Gastroesophageal sphincter (tissue), 4 donors: ENCODE measurements at regions not wholly inside any gene's neighbourhood (a gene's known extent, or its start where the extent isn't known, plus 50 kb on each side); places are given as distances from the start of the nearest gene placed in this dataset.

Source experiments
- ATAC-seq: fragments of 150-250 bp; one replicate; pipeline ENCODE4 v1.9.1; 2016; ENCODE audit warnings: mild to moderate bottlenecking, moderate library complexity
- H3K27ac ChIP-seq, 4 donors: fragments of 200-600 bp; sonication (generic) in 3 of 4; 1 replicate in 3 of 4; 2 replicates in 1 of 4; pipeline ENCODE4 v1.5.1; 2016 to 2019
- H3K27me3 ChIP-seq: fragments of 200-600 bp; sonication (generic); one replicate; pipeline ENCODE4 v1.5.1; 2019
- H3K36me3 ChIP-seq, 2 donors: fragments of 200-600 bp; sonication (generic); one replicate each; pipeline ENCODE4 v1.5.1; 2019; ENCODE audit warnings: control low read depth in 1 of 2
- H3K4me1 ChIP-seq, 3 donors: fragments of 200-600 bp; sonication (generic); 1 replicate in 2 of 3; 2 replicates in 1 of 3; pipeline ENCODE4 v1.5.1; 2016 to 2019; ENCODE audit warnings: control low read depth in 2 of 3
- H3K4me3 ChIP-seq, 2 donors: fragments of 200-600 bp; sonication (generic); one replicate each; pipeline ENCODE4 v1.5.1; 2019; ENCODE audit warnings: mild to moderate bottlenecking in 1 of 2, moderate library complexity in 1 of 2
- H3K9me3 ChIP-seq, 3 donors: fragments of 200-600 bp; sonication (generic); one replicate each; pipeline ENCODE4 v1.5.1; 2017 to 2019; ENCODE audit warnings: control low read depth in 2 of 3
- EP300 ChIP-seq: sonication (generic); formaldehyde crosslinking; IDR thresholded peaks from one replicate; pipeline ENCODE4 v1.6.1; 2017; ENCODE audit warnings: antibody characterized with exemption, mild to moderate bottlenecking
- POLR2A ChIP-seq, 2 donors: fragments of 450-650 bp; IDR thresholded peaks; one replicate each; pipeline ENCODE4 v1.6.1; 2017; ENCODE audit warnings: antibody characterized with exemption in 2 of 2, mild to moderate bottlenecking in 2 of 2, moderate library complexity in 1 of 2
- POLR2AphosphoS5 ChIP-seq: sonication (generic); formaldehyde crosslinking; IDR thresholded peaks from one replicate; pipeline ENCODE4 v1.6.1; 2017; ENCODE audit warnings: antibody characterized with exemption
- WGBS, 2 donors: methylation state at CpG; one replicate each; pipeline ENCODE4 v1.1.5; 2018; ENCODE audit warnings: low coverage in 1 of 2; 5-methylcytosine and 5-hydroxymethylcytosine counted together
- TF ChIP-seq, protein P1 (sequence below), 4 experiments: fragments of 200-600 bp in 2 of 4; fragments of 450-650 bp in 2 of 4; sonication (generic) in 1 of 4; IDR thresholded peaks; one replicate each; pipeline ENCODE4 v1.5.1; 2017 to 2019; ENCODE audit warnings: antibody characterized with exemption in 4 of 4, mild to moderate bottlenecking in 2 of 4, moderate library complexity in 2 of 4

GRCh38 chrX:150037041-150037440, 98.8 kb upstream of the EOLA2 start:
- no peak for TF ChIP-seq POLR2AphosphoS5
- TF ChIP-seq EP300: no peak
- TF ChIP-seq POLR2A (IDR thresholded peaks at IDR 0.05): no peak
- TF ChIP-seq, protein P1, sequence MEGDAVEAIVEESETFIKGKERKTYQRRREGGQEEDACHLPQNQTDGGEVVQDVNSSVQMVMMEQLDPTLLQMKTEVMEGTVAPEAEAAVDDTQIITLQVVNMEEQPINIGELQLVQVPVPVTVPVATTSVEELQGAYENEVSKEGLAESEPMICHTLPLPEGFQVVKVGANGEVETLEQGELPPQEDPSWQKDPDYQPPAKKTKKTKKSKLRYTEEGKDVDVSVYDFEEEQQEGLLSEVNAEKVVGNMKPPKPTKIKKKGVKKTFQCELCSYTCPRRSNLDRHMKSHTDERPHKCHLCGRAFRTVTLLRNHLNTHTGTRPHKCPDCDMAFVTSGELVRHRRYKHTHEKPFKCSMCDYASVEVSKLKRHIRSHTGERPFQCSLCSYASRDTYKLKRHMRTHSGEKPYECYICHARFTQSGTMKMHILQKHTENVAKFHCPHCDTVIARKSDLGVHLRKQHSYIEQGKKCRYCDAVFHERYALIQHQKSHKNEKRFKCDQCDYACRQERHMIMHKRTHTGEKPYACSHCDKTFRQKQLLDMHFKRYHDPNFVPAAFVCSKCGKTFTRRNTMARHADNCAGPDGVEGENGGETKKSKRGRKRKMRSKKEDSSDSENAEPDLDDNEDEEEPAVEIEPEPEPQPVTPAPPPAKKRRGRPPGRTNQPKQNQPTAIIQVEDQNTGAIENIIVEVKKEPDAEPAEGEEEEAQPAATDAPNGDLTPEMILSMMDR (IDR thresholded peaks at IDR 0.05): no peak
- H3K27me3 ChIP-seq: no peaks in the 10 kb centered on the region
- 52 to 56% methylated on average over 2 of the region's 2 CpGs for WGBS, 2 donors
- no peak overlapping the region for H3K27ac ChIP-seq
- no peaks in the 10 kb centered on the region for H3K9me3 ChIP-seq
- no peak for ATAC-seq
- no peaks in the 10 kb centered on the region for H3K4me1 ChIP-seq
- no peak overlapping the region for H3K4me3 ChIP-seq
- no peaks in the 10 kb centered on the region for H3K36me3 ChIP-seq

- no peak for TF ChIP-seq EP300
- TF ChIP-seq, protein P1 (IDR thresholded peaks at IDR 0.05): no peak
- no peak for TF ChIP-seq POLR2A (IDR thresholded peaks at IDR 0.05)
- TF ChIP-seq POLR2AphosphoS5: no peak
- no peaks in the 10 kb centered on the region for H3K4me1 ChIP-seq
- no peaks in the 10 kb centered on the region for H3K36me3 ChIP-seq
- H3K27me3 ChIP-seq: no peaks in the 10 kb centered on the region
- 57% methylated on average over 3 of the region's 3 CpGs; no CpG with 5 or more reads in 1 of the 2 donors for WGBS, 2 donors
- ATAC-seq: no peak
- H3K9me3 ChIP-seq: no peaks in the 10 kb centered on the region
- H3K27ac ChIP-seq: no peak overlapping the region
- H3K4me3 ChIP-seq: no peak overlapping the region
These were observed 100.0 kb upstream of the EOLA2 start for GRCh38 chrX:150038315-150038714.

GRCh38 chrX:150038986-150039599, 100.8 kb upstream of the EOLA2 start:
- no peak for ATAC-seq
- H3K27me3 ChIP-seq: no peaks in the 10 kb centered on the region
- WGBS, 2 donors: 58 to 64% methylated on average over 1 of the region's 1 CpG
- TF ChIP-seq POLR2AphosphoS5 (no peak), EP300 (no peak), POLR2A (IDR thresholded peaks at IDR 0.05) (no peak)
- TF ChIP-seq, protein P1 (IDR thresholded peaks at IDR 0.05): no peak
- no peak overlapping the region for H3K27ac ChIP-seq
- no peaks in the 10 kb centered on the region for H3K4me1 ChIP-seq
- H3K9me3 ChIP-seq: no peaks in the 10 kb centered on the region
- H3K4me3 ChIP-seq: no peak overlapping the region
- no peaks in the 10 kb centered on the region for H3K36me3 ChIP-seq

DNA sequence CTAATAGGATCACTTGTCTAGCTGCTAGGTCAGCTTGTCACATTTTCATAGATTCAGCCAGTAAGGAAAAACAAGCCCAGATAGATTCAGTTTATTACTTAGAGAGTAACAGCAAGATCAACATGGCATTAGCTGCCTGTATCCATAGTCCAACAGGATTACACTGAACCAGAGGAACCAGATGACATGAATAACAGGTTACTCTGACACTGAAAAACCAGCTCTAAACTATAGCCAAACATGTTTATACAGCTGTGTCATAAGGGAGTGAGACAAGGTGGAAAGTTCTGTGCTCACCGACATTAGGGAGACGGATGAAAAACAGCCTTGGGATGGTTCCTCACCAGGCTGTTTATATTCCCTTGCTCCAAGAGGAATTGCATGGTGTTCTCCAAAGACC, 102.9 kb upstream of the EOLA2 start:
- Histone ChIP-seq H3K4me1 (no peaks in the 10 kb centered on the region), H3K36me3 (no peaks in the 10 kb centered on the region), H3K27ac (no peak overlapping the region), H3K4me3 (no peak overlapping the region), H3K9me3 (no peaks in the 10 kb centered on the region), H3K27me3 (no peaks in the 10 kb centered on the region)
- no peak for ATAC-seq
- no peak for TF ChIP-seq EP300
- TF ChIP-seq, protein P1 (IDR thresholded peaks at IDR 0.05): no peak
- no peak for TF ChIP-seq POLR2AphosphoS5
- TF ChIP-seq POLR2A (IDR thresholded peaks at IDR 0.05): no peak
- 59% methylated on average over 2 of the region's 2 CpGs; no CpG with 5 or more reads in 1 of the 2 donors for WGBS, 2 donors

GRCh38 chrX:150044556-150044955, 106.3 kb upstream of the EOLA2 start:
- Histone ChIP-seq H3K4me1 (no peaks in the 10 kb centered on the region), H3K27ac (no peak overlapping the region), H3K4me3 (no peak overlapping the region), H3K27me3 (no peaks in the 10 kb centered on the region), H3K9me3 (no peaks in the 10 kb centered on the region), H3K36me3 (no peaks in the 10 kb centered on the region)
- TF ChIP-seq, protein P1 (IDR thresholded peaks at IDR 0.05): no peak
- TF ChIP-seq POLR2AphosphoS5 (no peak), POLR2A (IDR thresholded peaks at IDR 0.05) (no peak), EP300 (no peak)
- no peak for ATAC-seq
- WGBS, 2 donors: 100% methylated on average over 1 of the region's 2 CpGs; no CpG with 5 or more reads in 1 of the 2 donors
